Endothelial cell of umbilical vein (primary cell): ENCODE measurements at regions not wholly inside any gene's neighbourhood (a gene's known extent, or its start where the extent isn't known, plus 50 kb on each side); places are given as distances from the start of the nearest gene placed in this dataset.

Experiments
- EZH2 ChIP-seq: IDR thresholded peaks from 2 replicates; pipeline ENCODE4 v1.6.1; 2012; ENCODE audit warnings: borderline replicate concordance, low read depth, mild to moderate bottlenecking, moderate library complexity, low read length, inconsistent platforms; ENCODE audit not compliant: severe bottlenecking
- POLR2A ChIP-seq: IDR thresholded peaks from 2 replicates; pipeline ENCODE4 v1.6.1; 2012; ENCODE audit warnings: low read depth, mild to moderate bottlenecking, control low read depth, low read length
- POLR2AphosphoS5 ChIP-seq: IDR thresholded peaks from 2 replicates; pipeline ENCODE4 v1.6.1; 2012; ENCODE audit warnings: low read depth, mild to moderate bottlenecking, control low read depth, low read length, moderate library complexity; ENCODE audit not compliant: insufficient read depth
- TF ChIP-seq, protein P1 (sequence below), 2 donors: IDR thresholded peaks; 1 replicate in 1 of 2; 2 replicates in 1 of 2; pipeline ENCODE4 v1.5.1; 2011; ENCODE audit warnings: low read length in 2 of 2, mild to moderate bottlenecking in 2 of 2, moderate library complexity in 2 of 2, control low read depth in 1 of 2, inconsistent platforms in 1 of 2, low read depth in 1 of 2; ENCODE audit not compliant: insufficient read depth in 1 of 2; ENCODE audit errors: extremely low read depth in 1 of 2
- TF ChIP-seq, protein P2 (sequence below): IDR thresholded peaks from 2 replicates; pipeline ENCODE4 v1.6.1; 2011; ENCODE audit not compliant: insufficient read depth, insufficient read length

DNA sequence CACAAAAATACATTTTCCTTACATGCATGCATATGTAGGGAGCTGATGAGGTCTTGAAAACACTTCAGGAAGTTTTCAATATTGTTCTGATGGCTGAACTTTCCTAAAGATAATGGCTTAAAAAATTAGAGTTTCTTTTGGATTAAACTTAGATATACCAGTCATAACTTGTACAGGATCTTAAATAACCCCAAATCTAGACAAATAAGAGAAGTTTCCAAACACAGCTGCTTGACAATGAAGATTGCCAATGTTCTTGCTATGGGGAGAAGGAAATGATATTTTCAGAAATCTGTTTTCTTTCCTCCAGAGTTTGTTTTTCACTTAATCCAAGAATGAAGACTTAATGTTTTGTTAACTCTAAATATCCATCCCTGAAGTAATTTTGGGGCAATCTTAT is 54.6 kb upstream of the SPTBN1 start:
- TF ChIP-seq, protein P1, sequence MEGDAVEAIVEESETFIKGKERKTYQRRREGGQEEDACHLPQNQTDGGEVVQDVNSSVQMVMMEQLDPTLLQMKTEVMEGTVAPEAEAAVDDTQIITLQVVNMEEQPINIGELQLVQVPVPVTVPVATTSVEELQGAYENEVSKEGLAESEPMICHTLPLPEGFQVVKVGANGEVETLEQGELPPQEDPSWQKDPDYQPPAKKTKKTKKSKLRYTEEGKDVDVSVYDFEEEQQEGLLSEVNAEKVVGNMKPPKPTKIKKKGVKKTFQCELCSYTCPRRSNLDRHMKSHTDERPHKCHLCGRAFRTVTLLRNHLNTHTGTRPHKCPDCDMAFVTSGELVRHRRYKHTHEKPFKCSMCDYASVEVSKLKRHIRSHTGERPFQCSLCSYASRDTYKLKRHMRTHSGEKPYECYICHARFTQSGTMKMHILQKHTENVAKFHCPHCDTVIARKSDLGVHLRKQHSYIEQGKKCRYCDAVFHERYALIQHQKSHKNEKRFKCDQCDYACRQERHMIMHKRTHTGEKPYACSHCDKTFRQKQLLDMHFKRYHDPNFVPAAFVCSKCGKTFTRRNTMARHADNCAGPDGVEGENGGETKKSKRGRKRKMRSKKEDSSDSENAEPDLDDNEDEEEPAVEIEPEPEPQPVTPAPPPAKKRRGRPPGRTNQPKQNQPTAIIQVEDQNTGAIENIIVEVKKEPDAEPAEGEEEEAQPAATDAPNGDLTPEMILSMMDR (IDR thresholded peaks at IDR 0.05; ENCODE audit: extremely low read depth in 1 of 2, insufficient read depth in 1 of 2, low read depth in 1 of 2, low read length in 2 of 2): no peak
- TF ChIP-seq POLR2AphosphoS5: no peak
- TF ChIP-seq EZH2: no peak
- TF ChIP-seq POLR2A: no peak
- TF ChIP-seq, protein P2, sequence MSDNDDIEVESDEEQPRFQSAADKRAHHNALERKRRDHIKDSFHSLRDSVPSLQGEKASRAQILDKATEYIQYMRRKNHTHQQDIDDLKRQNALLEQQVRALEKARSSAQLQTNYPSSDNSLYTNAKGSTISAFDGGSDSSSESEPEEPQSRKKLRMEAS: no peak
